ENCODE measurements at regions not wholly inside any gene's neighbourhood (a gene's known extent, or its start where the extent isn't known, plus 50 kb on each side); places are given as distances from the start of the nearest gene placed in this dataset.
"Not testable (repeated sequence)": the region's sequence is repeated elsewhere in the genome, so short reads cannot be mapped to it uniquely, and the experiment has no call there.

GRCh38 chr3:162721736-162722135 is 1225.1 kb downstream of the OTOL1 start:
- Histone ChIP-seq H3K4me3 (ENCODE audit: low read depth, low read length) (no peak overlapping the region), H3K27me3 (ENCODE audit: control insufficient read depth, insufficient read depth, low read length) (no peaks in the 10 kb centered on the region), H3K36me3 (ENCODE audit: control insufficient read depth, insufficient read depth, low read length) (no peaks in the 10 kb centered on the region)
- DNase-seq (ENCODE audit: low read depth) (no peak), FAIRE-seq (no peak)
- TF ChIP-seq, protein P1, sequence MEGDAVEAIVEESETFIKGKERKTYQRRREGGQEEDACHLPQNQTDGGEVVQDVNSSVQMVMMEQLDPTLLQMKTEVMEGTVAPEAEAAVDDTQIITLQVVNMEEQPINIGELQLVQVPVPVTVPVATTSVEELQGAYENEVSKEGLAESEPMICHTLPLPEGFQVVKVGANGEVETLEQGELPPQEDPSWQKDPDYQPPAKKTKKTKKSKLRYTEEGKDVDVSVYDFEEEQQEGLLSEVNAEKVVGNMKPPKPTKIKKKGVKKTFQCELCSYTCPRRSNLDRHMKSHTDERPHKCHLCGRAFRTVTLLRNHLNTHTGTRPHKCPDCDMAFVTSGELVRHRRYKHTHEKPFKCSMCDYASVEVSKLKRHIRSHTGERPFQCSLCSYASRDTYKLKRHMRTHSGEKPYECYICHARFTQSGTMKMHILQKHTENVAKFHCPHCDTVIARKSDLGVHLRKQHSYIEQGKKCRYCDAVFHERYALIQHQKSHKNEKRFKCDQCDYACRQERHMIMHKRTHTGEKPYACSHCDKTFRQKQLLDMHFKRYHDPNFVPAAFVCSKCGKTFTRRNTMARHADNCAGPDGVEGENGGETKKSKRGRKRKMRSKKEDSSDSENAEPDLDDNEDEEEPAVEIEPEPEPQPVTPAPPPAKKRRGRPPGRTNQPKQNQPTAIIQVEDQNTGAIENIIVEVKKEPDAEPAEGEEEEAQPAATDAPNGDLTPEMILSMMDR (IDR thresholded peaks at IDR 0.05; ENCODE audit: insufficient read depth, low read length, severe bottlenecking), result no peak

DNA sequence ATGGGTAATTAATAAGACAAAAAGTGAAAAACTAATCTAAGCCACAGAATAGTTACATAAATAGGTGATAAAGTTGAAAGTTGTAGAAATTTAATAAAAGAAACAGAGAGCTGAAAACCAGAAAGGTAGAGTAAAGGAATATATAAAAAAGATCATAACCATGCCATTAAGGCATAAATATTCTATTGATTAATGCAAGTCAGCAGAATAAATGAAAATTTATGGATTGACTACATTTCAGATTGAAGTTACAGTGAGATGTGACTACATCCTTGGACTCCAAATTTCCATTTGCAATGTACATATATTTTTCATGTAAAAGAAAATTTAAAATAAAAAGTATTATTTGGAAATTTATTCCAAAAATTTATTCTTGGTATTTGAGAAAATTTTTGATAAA is 1225.7 kb downstream of the OTOL1 start:
- TF ChIP-seq, protein P1 (IDR thresholded peaks at IDR 0.05; ENCODE audit: insufficient read depth, low read length, severe bottlenecking), result no peak
- H3K36me3 ChIP-seq (ENCODE audit: control insufficient read depth, insufficient read depth, low read length), result no peaks in the 10 kb centered on the region
- FAIRE-seq, result no peak
- no peak for DNase-seq (ENCODE audit: low read depth)
- no peak overlapping the region for H3K4me3 ChIP-seq (ENCODE audit: low read depth, low read length)
- H3K27me3 ChIP-seq (ENCODE audit: control insufficient read depth, insufficient read depth, low read length), result no peaks in the 10 kb centered on the region

GRCh38 chr3:162722796-162723195 is 1226.2 kb downstream of the OTOL1 start:
- not testable (repeated sequence) for DNase-seq (ENCODE audit: low read depth); H3K36me3 ChIP-seq (ENCODE audit: control insufficient read depth, insufficient read depth, low read length); FAIRE-seq; H3K4me3 ChIP-seq (ENCODE audit: low read depth, low read length); H3K27me3 ChIP-seq (ENCODE audit: control insufficient read depth, insufficient read depth, low read length)

- FAIRE-seq, result no peak
- no peaks in the 10 kb centered on the region for H3K36me3 ChIP-seq (ENCODE audit: control insufficient read depth, insufficient read depth, low read length)
- TF ChIP-seq, protein P1 (IDR thresholded peaks at IDR 0.05; ENCODE audit: insufficient read depth, low read length, severe bottlenecking), result no peak
- DNase-seq (ENCODE audit: low read depth), result no peak
- H3K4me3 ChIP-seq (ENCODE audit: low read depth, low read length), result no peak overlapping the region
- H3K27me3 ChIP-seq (ENCODE audit: control insufficient read depth, insufficient read depth, low read length), result no peaks in the 10 kb centered on the region
Observed at GRCh38 chr3:162729686-162730085, 1233.1 kb downstream of the OTOL1 start.

DNA sequence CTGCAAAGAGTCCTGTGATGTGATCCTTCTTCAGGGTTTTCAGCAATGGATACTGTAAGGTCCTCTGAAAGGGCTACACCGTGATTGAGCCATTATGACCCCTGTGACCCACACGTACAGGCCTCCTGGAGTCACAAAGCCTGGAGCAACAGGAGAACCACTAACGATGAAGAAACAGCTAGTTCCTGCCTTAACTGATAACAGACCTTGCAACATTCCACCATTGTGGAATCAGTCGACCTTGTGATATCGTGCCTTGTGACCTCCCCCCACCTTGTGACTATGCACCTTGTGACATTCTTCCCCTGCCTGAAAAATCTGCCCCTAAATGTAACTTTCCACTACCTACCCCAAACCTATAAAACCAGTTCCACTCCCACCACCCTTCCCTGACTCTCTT is 1235.4 kb downstream of the OTOL1 start:
- not testable (repeated sequence) for H3K36me3 ChIP-seq (ENCODE audit: control insufficient read depth, insufficient read depth, low read length); FAIRE-seq; H3K27me3 ChIP-seq (ENCODE audit: control insufficient read depth, insufficient read depth, low read length); DNase-seq (ENCODE audit: low read depth); H3K4me3 ChIP-seq (ENCODE audit: low read depth, low read length)

DNA sequence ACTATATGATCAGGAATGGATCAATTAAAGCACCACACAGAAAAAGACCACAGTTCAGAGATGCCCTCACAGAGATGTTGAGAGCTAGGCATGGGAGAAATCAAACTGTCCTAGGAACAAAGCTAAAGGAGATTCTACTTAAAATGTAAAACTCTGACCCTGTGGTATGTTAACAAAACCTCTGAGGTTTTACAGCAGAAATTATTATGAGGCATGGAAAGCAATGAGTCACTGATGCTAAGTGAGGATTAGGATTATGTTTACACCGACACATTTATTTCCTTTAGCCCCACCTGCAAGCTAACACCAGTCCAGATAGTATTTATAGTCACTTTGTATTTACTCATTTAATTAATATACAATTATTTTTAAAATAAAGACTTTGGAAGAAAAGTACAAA is 1242.2 kb downstream of the OTOL1 start:
- FAIRE-seq (no peak), DNase-seq (ENCODE audit: low read depth) (no peak)
- Histone ChIP-seq H3K27me3 (ENCODE audit: control insufficient read depth, insufficient read depth, low read length) (no peaks in the 10 kb centered on the region), H3K4me3 (ENCODE audit: low read depth, low read length) (no peak overlapping the region), H3K36me3 (ENCODE audit: control insufficient read depth, insufficient read depth, low read length) (no peaks in the 10 kb centered on the region)
- TF ChIP-seq, protein P1 (IDR thresholded peaks at IDR 0.05; ENCODE audit: insufficient read depth, low read length, severe bottlenecking), result no peak

- H3K27me3 ChIP-seq (ENCODE audit: control insufficient read depth, insufficient read depth, low read length), result no peaks in the 10 kb centered on the region
- H3K4me3 ChIP-seq (ENCODE audit: low read depth, low read length), result no peak overlapping the region
- TF ChIP-seq, protein P1 (IDR thresholded peaks at IDR 0.05; ENCODE audit: insufficient read depth, low read length, severe bottlenecking), result no peak
- no peaks in the 10 kb centered on the region for H3K36me3 ChIP-seq (ENCODE audit: control insufficient read depth, insufficient read depth, low read length)
- FAIRE-seq, result no peak
- DNase-seq (ENCODE audit: low read depth), result no peak
Observed at GRCh38 chr3:162740941-162741596, 1244.5 kb downstream of the OTOL1 start.
